AG08395 (cell line): ENCODE measurements at regions not wholly inside any gene's neighbourhood (a gene's known extent, or its start where the extent isn't known, plus 50 kb on each side); places are given as distances from the start of the nearest gene placed in this dataset.

ENCODE experiments used
- DNase-seq: peaks from one replicate; pipeline ENCODE4 v3.0.0; 2012; ENCODE audit warnings: mixed read lengths, low spot score

- DNase-seq = no peak
These were observed 154.9 kb upstream of the KL start for GRCh38 chr13:32861304-32861703.

- DNase-seq = no peak
These were observed 152.6 kb upstream of the KL start for GRCh38 chr13:32863596-32863995.

- DNase-seq = no peak
These were observed 149.3 kb upstream of the KL start for GRCh38 chr13:32866921-32867320.

- DNase-seq = no peak
These were observed 138.7 kb upstream of the KL start for GRCh38 chr13:32877491-32877890.

- no peak for DNase-seq
These were observed 138.1 kb upstream of the KL start for GRCh38 chr13:32878163-32878562.

- DNase-seq = no peak
These were observed 135.6 kb upstream of the KL start for GRCh38 chr13:32880636-32881035.

- DNase-seq = peak; percentile 65
These were observed 135.0 kb upstream of the KL start for GRCh38 chr13:32881074-32881776.

- DNase-seq = no peak
These were observed 134.5 kb upstream of the KL start for GRCh38 chr13:32881777-32882145.

- DNase-seq = no peak
These were observed 133.5 kb upstream of the KL start for GRCh38 chr13:32882691-32883090.

- peak; percentile 19 for DNase-seq
These were observed 132.7 kb upstream of the KL start for GRCh38 chr13:32883474-32883873.

GRCh38 chr13:32887617-32888016 is 128.6 kb upstream of the KL start:
- DNase-seq = no peak

- peak; percentile 18 for DNase-seq
These were observed 126.1 kb upstream of the KL start for GRCh38 chr13:32889986-32890565.

- no peak for DNase-seq
These were observed 123.0 kb upstream of the KL start for GRCh38 chr13:32893176-32893575.

- DNase-seq = peak; percentile 25
These were observed 121.6 kb upstream of the KL start for GRCh38 chr13:32894589-32895001.

- DNase-seq = no peak
These were observed 120.9 kb upstream of the KL start for GRCh38 chr13:32895296-32895695.

- no peak for DNase-seq
These were observed 118.9 kb upstream of the KL start for GRCh38 chr13:32897296-32897695.

GRCh38 chr13:32902029-32902780 is 114.0 kb upstream of the KL start:
- DNase-seq = peak; percentile 17

- DNase-seq = peak; percentile 51
These were observed 113.3 kb upstream of the KL start for GRCh38 chr13:32902874-32903273.

GRCh38 chr13:32903720-32904119 is 112.5 kb upstream of the KL start:
- DNase-seq = no peak

GRCh38 chr13:32904266-32904665 is 112.0 kb upstream of the KL start:
- no peak for DNase-seq

- DNase-seq = peak; percentile 22
These were observed 111.0 kb upstream of the KL start for GRCh38 chr13:32905063-32905863.

GRCh38 chr13:32905864-32906180 is 110.4 kb upstream of the KL start:
- DNase-seq = peak; percentile 25

- no peak for DNase-seq
These were observed 109.0 kb upstream of the KL start for GRCh38 chr13:32907211-32907610.
